HG02759 (cell line): ENCODE measurements at regions not wholly inside any gene's neighbourhood (a gene's known extent, or its start where the extent isn't known, plus 50 kb on each side); places are given as distances from the start of the nearest gene placed in this dataset.
"Not testable (repeated sequence)": the region's sequence is repeated elsewhere in the genome, so short reads cannot be mapped to it uniquely, and the experiment has no call there.

Experiments used
- ATAC-seq: cut with Tn5 transposase; IDR thresholded peaks from one replicate; pipeline ENCODE4 v1.9.1; 2021; ENCODE audit warnings: mild to moderate bottlenecking, moderate library complexity; ENCODE audit not compliant: unreplicated experiment

DNA sequence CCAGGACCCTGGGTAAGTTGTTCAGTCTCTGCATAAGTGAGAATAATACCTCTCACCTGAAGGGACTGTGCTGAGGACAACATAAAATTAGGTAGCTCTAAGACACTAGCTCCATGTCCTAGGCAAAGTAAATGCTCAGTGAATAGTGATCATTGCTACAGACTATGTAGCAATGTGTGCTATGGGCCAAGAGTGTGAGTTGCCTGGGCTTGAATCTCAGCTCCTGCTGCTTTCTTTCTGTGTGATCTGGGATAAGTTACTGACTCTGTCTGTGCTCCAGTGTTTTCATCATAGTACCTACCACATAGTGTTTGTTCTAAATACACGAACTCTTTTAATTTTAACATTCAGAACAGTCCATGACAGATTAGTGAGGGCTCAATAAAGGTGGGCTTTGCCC lies 81.1 kb upstream of the MFGE8 start:
- no peak for ATAC-seq

DNA sequence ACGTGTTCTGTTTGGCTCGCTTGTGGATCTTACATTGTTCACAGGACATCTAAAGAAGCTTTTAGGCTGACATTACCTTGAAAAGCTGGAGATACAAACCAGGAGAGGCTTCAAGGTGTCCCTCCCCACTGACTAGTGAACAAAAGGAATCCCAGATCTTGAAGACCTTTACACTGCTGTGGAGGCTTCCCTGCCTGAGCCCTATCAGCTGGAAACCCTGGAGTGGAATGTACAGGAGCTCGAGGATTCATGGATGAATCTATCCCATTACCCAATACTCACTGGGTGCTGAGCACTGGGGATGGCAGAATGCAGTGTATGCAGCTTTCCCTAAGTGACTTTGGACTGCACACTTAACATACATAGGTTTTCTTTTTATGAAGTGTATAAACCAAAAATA lies 82.3 kb upstream of the MFGE8 start:
- ATAC-seq, result no peak

DNA sequence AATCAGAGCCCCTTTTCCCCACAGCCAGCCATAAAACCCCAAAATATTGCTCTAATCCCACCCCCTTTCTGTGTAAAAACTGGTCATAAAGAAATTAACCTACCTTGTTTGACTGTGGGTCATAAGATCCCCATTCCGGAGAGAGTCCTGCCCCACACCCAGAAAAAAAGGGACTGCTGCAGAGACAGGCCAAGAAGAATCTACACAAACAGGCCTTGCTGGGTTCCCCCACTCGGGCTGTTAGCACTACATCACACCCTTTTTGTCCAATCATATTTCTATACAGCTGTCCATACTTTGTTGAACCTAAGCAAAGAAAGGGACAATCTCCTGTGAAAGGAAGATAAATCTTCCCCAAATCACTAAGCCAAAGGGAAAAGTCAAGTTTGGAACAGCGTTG lies 84.4 kb upstream of the MFGE8 start:
- no peak for ATAC-seq

- ATAC-seq, result no peak
These were observed 86.0 kb upstream of the MFGE8 start for GRCh38 chr15:88998980-88999713.

- not testable (repeated sequence) for ATAC-seq
These were observed 86.5 kb upstream of the ABHD2 start for GRCh38 chr15:89001708-89002275.

DNA sequence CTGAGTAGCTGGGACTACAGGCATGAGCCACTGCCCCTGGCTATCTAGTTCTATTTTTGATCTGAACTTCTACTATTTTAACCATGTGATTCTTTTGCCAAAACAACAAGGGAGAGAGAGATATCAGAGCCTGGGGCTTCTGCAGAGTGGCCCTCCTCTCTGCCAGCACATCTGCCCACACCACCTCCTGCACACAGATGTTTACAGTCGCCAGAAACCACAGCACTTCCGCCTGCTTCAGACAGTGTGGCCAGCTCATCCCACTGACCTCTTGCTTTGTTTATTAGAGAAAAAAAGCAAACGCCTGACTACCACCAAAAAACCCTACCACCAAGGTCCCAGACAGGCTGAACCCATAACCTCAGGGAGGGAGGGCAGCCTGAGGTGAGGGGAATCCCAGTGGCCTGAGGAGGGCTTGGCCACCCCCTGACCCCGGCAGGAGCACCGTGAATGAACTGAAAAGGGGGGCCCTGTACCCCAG lies 85.9 kb upstream of the ABHD2 start:
- peak; percentile 83 for ATAC-seq

DNA sequence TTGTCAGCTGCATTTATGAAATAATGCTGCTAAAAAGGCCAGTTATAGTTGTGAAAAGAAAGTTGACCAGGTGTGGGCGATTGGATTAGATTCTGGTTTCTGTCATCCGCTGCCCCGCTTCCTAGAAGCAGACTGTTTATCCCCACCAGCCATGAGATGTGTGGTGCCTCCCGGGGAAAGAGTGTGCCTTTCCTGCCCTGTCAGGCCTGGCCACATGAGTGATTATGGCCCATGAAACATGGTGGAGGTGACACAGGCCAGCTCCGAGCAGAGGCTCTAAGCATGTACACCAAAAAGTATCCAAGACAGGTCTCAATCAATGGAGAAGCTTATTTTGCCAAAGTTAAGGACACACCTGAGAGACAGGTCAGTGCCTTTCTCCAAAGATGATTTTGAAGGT lies 85.4 kb upstream of the ABHD2 start:
- ATAC-seq, result peak; percentile 10

DNA sequence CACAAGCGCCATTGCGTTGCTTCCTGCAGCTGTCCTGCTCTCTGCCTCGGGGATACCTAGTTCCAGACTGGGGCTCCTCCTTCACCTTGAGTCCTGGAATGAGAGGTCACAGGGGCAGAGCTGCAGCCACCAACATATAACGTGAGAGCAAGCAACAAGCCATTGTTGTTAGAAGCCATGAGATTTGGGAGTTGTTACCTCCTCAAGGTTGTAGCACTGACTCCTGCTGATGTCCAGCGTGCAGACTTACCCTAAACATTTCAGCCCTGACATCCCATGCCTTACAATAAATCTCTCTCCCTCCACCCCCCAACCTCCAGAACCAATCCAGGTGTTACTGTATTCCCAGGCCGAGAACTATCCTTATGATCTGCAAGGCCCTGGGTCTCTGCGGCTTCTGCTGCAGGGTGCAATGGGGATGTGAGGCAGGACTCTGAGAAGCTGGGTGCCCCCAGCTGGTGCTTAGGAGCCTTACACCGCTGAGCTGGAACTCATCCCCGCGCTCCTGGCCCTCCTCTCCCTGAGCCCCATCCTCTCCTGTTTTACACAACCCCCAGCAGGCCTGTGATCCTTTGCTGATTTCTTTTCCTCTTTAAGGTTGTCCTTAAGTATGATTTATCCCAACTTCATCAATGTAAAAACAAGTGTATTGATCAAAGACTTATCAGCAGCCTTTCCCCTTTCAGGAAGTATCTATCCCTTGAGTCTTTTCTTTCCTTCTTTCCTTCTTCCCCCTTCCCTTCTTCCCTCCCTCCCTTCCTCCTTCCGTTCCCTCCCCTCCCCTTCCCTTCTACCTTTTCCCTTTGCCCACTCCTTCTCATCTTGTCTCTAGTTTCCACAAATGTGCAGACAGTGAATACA lies 84.2 kb upstream of the ABHD2 start:
- no peak for ATAC-seq

- no peak for ATAC-seq
These were observed 83.6 kb upstream of the ABHD2 start for GRCh38 chr15:89004726-89005030.

DNA sequence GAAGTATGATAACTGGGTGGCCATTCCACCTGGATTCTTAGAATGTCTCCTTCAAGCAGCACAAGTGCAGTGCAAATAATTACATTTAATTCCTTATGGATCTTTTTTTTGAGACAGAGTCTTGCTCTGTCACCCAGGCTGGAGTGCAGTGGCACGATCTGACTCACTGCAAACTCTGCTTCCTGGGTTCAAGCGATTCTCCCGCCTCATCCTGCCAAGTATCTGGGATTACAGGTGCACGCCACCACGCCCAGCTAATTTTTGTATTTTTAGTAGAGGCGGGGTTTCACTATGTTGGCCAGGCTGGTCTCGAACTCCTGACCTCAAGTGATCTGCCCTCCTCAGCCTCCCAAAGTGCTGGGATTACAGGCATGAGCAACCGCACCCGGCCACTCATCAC lies 80.7 kb upstream of the ABHD2 start:
- not testable (repeated sequence) for ATAC-seq

DNA sequence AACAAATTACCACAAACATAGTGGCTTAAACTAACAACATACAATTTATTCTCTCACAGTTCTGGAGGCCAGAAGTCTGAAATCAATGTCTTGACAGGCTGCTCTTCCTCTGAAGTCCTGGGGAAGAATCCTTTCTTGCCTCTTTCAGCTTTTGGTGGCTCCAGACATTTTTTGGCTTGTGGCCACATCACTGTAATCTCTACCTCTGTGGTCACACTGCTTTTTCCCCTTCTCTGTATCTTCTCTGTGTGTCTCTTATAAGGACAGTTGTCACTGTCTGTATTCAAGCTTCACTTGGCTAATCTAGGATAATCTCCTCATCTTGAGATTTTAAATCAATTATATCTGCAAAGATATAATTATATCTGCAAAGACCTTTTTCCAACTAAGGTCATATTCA lies 80.3 kb upstream of the ABHD2 start:
- no peak for ATAC-seq

GRCh38 chr15:89009080-89009479 lies 79.2 kb upstream of the ABHD2 start:
- ATAC-seq, result no peak

DNA sequence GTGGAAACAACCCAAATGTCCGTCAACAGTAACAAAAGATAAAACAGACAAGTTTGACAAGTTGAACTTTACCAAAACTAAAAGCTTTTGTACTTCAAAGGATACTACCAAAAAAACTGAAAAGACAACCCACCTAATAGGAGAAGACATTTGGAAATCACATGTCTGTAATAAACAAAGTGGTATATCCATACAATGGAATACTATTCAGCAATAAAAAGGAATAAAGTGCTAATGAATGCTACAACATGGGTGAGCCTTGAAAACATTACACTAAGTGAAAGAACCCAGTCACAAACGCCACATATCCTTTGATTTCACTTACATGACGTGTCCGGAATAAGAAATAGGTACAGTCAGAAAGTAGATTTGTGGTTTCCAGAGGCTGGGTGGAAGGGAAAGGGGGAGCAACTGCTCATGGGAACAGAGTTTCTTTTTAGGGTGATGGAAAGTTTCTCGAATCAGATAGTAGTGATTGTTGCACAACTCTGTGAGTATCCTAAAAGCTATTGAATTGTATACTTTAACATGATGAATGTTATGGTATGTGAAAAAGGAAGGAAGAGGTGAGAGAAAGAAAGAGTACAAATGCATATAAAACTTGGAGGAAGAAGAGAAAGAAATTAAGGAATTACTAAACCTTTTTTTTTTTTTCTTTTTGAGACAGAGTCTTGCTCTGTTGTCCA lies 72.7 kb upstream of the ABHD2 start:
- ATAC-seq, result no peak

GRCh38 chr15:89016549-89017041 lies 71.7 kb upstream of the ABHD2 start:
- no peak for ATAC-seq

DNA sequence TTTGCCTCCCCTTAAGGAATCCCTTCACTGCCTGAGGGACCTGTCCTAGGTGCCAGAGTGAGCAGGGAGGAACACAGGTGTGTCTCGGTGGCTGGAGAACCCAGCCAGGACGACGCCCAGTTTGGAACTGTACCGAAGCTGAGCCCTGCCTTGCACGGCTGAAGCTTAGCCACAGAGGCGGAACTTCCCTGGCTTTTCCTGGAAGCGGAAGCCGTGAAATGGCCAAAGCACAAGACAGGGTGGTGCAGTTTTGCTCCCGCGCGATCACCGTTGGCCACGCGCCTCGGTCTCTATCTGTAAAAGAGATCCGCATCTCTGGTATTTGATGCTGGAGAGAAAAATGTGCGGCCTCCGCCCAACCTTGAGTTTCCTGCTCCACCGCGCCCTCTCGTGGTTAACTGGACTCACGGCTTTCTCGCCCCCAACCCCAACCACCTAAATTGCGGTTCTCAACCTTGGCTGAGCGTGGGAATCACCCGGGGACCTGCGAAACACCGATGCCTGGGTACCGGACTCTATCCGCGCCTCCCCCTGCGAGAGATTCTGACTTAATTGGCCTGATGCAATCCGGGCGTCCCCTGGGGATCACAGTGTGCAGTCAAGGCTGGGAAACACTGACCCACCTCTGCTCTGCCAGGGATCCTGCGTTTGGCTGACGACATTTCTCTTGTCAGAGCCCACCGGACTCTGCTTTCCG lies 70.7 kb upstream of the ABHD2 start:
- peak; percentile 80 for ATAC-seq

GRCh38 chr15:89018207-89018606 lies 70.0 kb upstream of the ABHD2 start:
- ATAC-seq, result no peak

DNA sequence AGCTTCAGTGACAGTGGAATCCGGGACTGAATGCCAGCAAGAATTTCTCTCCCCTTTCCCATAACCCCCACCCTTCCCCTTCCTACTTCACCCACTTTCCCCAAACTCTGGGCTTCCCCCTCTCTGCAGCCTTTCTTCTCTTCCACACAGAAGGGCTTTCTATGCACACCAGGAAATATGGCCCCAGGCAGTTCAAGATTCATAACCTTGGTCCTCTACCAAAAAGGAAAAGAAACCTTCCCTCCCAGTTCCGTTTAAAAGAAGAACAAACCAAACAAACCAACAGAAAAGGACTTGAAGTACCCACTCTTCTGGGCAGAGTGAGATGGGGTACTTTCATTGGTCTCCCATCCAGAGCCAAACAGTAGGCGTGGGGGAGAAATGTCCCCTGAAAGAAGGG lies 68.8 kb upstream of the ABHD2 start:
- ATAC-seq, result no peak

- no peak for ATAC-seq
These were observed 67.0 kb upstream of the ABHD2 start for GRCh38 chr15:89021224-89021623.

DNA sequence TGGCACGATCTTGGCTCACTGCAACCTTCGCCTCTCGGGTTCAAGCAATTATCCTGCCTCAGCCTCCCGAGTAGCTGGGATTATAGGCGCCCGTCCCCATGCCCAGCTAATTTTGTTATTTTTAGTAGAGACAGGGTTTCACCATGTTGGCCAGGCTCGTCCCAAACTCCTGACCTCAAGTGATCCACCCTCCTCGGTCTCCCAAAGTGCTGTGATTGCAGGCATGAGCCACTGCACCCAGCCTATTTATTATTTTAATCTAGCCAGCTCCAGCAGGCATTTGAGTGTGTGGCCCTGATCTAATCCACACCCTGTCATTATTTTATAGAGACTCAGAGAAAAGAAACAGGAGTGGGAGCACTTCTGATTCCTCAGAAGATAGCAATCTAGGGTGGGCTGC lies 66.4 kb upstream of the ABHD2 start:
- ATAC-seq, result not testable (repeated sequence)

DNA sequence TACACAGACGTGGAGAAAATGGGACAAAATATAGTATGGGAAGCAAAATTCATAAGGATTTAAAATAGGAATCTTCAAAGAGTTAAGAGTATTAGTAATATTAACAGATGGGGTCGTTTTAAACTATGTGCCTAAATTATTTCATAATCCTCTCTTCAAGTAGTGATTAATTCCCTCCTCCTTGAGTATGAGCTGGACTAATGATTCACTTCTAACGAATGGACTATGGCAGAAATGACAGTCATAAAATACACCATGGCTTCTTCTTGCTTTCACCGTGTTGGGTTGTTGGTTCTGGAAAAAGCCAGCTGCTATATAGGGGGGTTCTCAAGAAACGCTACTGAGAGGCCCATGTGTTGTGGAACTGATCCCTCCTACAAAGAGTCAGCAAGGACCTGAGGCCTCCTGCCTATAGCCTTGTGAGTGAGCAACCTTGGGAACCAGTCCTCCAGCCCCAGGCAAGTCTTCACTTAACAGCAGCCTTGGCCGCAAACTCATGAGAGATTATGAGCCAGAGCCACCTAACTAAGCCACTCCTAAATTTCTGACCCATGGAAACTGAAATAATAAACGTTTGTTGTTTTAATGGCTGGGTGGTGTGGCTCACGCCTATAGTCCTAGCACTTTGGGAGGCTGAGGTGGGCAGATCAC lies 64.8 kb upstream of the ABHD2 start:
- ATAC-seq, result no peak
